Limb (tissue), 2 donors: ENCODE measurements at regions not wholly inside any gene's neighbourhood (a gene's known extent, or its start where the extent isn't known, plus 50 kb on each side); places are given as distances from the start of the nearest gene placed in this dataset.
"Not testable (repeated sequence)": the region's sequence is repeated elsewhere in the genome, so short reads cannot be mapped to it uniquely, and the experiment has no call there.

Source experiments
- DNase-seq, 2 donors: peaks; one replicate each; pipeline ENCODE4 v3.0.0-alpha.2; 2016; ENCODE audit errors: extremely low spot score in 2 of 2

- DNase-seq: peak; percentile 58 to 86
These were observed 169.3 kb upstream of the ZNF337 start for GRCh38 chr20:25865715-25866656.

- not testable (repeated sequence) for DNase-seq
These were observed 168.5 kb upstream of the ZNF337 start for GRCh38 chr20:25864963-25865714.

GRCh38 chr20:25864326-25864962 lies 167.8 kb upstream of the ZNF337 start:
- no peak for DNase-seq

GRCh38 chr20:25863536-25864325 lies 167.1 kb upstream of the ZNF337 start:
- no peak for DNase-seq

- DNase-seq: peak; percentile 69 to 91
These were observed 166.4 kb upstream of the ZNF337 start for GRCh38 chr20:25862967-25863530.

GRCh38 chr20:25860531-25861150 lies 164.0 kb upstream of the ZNF337 start:
- peak in 1 of 2 donors; percentile 35 for DNase-seq

- DNase-seq: peak; percentile 28 to 86
These were observed 163.2 kb upstream of the ZNF337 start for GRCh38 chr20:25859649-25860530.

GRCh38 chr20:25858495-25859425 lies 162.1 kb upstream of the ZNF337 start:
- DNase-seq: peak in 1 of 2 donors; percentile 29

GRCh38 chr20:25857091-25857788 lies 160.6 kb upstream of the ZNF337 start:
- not testable (repeated sequence) for DNase-seq

- DNase-seq: no peak
These were observed 159.7 kb upstream of the ZNF337 start for GRCh38 chr20:25856256-25856884.

GRCh38 chr20:25855451-25856156 lies 159.0 kb upstream of the ZNF337 start:
- DNase-seq: not testable (repeated sequence)

- not testable (repeated sequence) for DNase-seq
These were observed 158.0 kb upstream of the ZNF337 start for GRCh38 chr20:25854666-25855065.

GRCh38 chr20:25853718-25854388 lies 157.2 kb upstream of the ZNF337 start:
- peak; percentile 81 to 84 for DNase-seq

GRCh38 chr20:25852968-25853717 lies 156.5 kb upstream of the ZNF337 start:
- peak in 1 of 2 donors; percentile 23 for DNase-seq

- not testable (repeated sequence) for DNase-seq
These were observed 153.5 kb upstream of the ZNF337 start for GRCh38 chr20:25850133-25850532.
